Activated CD8-positive, alpha-beta memory T cell treated with anti-CD3 and anti-CD28 coated beads for 4 hours (primary cell): ENCODE measurements at regions not wholly inside any gene's neighbourhood (a gene's known extent, or its start where the extent isn't known, plus 50 kb on each side); places are given as distances from the start of the nearest gene placed in this dataset.

ENCODE experiments used
- DNase-seq, 2 donors: peaks; one replicate each; pipeline ENCODE4 v3.0.0-alpha.2; 2020; ENCODE audit warnings: low read depth in 2 of 2

DNA sequence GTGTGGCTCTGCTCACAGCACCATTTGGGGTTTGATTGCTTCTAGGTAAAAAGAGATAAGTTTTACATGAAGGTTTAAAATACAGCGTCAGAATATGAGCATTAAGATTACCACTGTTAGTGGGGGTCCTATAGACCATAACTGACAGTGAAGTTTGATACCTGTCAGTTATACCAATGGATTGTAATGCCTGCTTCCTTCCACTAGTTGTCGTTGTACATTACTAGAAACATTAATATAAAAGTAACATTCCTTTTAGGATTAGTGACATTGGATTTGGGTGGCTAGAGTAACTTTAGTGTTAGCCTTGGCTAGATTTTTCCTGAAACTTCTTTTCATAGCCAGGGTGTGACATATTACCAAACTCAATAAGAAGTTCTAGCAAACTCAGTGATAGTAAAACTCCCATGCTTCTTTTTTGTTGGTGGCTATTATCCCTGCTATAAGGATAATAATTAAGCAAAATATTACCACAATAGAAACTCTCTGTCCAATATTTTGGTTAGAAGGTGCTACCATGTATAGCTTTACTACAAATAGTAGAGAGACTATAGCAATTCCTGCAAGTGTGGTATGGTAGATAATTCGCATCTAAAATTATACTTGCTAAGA is 57.1 kb downstream of the FAM181B start:
- no peak for DNase-seq

DNA sequence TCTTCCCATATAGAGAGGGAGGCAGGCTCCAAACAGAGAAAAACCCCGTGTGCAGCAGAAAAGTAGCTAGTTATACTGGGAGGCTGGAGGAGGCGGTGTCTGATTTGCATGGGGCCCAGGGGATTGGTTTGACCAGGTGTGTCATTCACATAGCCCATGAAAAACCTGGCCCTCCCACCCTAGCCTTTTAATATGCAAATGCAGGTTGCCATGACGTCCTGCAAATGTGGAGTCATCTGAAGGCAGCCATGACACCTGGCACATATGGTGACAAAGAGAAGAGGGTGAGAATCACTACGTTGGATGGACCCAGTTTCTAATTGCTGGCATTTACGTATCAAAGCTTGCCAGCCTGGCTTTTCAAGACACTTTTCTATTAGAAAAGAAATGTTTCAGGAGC is 57.8 kb downstream of the FAM181B start:
- no peak for DNase-seq

DNA sequence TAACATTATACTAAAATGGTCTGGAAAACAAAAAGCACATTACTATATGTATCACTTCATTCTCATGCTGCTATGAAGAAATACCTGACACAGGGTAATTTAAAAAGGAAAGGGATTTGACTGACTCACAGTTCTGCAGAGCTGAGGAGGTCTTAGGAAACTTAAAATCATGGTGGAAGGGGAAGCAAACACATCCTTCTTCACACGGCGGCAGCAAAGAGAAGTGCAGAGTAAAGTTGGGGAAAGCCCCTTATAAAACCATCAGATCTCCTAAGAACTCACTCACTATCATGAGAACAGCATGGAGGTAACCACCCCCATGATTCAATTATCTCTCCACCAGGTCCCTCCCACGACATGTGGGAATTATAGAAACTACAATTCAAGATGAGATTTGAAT is 60.0 kb downstream of the FAM181B start:
- DNase-seq, result no peak

DNA sequence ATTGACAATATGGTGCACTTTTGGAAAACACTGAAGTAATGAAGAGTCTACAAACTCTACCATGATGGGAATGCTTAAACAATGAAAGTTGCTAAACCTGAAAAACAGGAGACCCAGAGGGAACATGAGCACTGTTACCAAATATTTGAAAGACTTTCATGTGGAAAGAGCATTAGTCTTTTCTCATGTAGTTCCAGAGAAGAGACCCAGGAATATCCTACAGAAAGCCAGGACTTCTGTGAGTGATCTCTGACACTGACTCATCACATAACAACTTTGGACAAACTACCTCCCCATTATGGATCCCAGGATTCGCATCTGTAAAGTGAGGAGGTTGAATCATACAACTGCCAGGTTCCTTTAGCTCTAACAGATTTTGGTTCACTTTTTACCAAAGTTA is 62.2 kb downstream of the FAM181B start:
- DNase-seq, result no peak

DNA sequence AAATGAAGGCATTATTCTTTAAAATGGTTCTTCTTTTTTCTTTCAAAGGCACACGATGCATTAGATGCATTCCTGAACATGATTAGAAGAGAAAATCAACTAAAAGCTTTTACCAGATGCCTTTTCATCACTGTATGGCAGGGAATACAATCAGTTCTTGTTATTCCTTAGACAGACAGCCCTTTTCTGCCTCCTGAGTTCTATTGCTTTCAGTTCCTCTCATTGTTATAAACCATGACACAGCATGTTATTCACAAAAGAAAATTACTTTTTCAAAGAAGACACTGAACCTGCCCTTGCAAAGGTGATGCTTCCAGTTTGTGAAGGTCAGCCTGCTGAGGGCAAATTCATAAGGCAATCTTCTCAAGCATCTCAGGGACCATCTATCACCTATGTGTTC is 70.1 kb downstream of the FAM181B start:
- no peak for DNase-seq

DNA sequence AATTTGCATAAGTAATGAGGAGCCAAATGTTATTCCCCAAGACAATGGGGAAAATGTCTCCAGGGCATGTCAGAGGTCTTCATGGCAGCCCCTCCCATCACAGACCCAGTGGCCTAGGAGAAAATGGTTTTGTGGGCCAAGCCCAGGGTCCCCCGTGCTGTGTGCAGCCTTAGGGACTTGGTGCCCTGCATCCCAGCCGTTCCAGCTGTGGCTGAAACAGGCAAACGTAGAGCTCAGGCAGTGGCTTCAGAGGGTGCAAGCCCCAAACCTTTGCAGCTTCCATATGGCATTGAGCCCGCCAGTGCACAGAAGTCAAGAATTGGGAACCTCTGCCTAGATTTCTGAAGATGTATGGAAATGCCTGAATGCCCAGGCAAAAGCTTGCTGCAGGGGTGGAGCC is 79.9 kb downstream of the FAM181B start:
- no peak for DNase-seq

DNA sequence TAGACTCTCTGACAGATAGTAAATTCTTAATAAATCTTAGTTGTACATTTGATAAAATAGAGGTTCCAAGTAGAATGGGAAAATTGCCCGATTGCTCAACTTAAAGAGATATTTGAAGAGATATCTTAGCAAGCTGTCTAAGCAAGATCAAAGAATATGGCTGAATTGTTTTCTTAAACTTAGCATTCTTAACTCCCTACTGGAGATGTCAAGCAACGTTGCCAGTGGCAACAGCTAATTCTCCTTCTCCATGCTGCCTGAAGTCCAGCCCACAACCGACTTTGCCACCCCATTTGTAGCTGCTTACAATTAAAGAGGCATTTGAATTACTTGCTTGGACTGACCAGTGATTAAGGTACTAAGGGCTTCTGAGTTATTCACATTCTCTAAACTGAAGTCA is 94.4 kb downstream of the FAM181B start:
- no peak for DNase-seq

DNA sequence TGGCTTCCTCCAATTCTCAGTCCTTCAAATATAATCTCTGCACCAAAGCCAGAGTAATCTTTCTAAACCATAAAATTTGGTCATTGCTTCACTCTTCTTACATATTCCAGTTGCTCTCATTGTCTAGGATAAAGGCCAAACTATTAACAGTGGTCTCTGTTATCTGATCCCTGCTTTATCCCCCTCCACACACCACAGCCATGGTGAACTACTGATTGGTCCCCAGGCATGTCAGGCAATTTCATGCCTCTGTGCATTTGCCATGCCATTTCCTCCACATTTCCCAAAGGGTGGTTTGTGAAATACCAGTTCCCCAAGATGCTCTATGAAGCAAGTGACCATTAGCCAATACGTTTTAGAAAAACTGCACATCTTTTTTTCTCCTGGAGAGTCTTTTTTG is 97.0 kb downstream of the FAM181B start:
- no peak for DNase-seq

DNA sequence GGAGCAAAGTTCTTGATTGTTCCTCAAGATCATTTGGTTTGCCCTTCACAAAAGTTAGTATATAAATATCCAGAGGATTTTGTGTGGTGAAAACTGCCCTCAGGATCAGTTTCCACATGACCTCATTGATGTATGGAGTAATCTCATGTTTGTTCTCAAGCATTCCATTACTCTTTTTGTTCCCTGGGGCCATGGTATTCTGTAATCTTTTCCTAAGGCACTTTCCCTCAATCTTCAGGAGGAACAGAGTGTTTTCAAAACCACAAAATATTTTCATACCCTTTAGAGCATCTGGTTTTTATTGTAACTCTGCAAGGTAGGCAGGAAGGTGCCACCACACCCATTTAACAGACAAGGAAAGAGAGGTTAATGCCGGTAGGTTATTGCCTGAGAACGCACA is 99.6 kb downstream of the FAM181B start:
- no peak for DNase-seq

DNA sequence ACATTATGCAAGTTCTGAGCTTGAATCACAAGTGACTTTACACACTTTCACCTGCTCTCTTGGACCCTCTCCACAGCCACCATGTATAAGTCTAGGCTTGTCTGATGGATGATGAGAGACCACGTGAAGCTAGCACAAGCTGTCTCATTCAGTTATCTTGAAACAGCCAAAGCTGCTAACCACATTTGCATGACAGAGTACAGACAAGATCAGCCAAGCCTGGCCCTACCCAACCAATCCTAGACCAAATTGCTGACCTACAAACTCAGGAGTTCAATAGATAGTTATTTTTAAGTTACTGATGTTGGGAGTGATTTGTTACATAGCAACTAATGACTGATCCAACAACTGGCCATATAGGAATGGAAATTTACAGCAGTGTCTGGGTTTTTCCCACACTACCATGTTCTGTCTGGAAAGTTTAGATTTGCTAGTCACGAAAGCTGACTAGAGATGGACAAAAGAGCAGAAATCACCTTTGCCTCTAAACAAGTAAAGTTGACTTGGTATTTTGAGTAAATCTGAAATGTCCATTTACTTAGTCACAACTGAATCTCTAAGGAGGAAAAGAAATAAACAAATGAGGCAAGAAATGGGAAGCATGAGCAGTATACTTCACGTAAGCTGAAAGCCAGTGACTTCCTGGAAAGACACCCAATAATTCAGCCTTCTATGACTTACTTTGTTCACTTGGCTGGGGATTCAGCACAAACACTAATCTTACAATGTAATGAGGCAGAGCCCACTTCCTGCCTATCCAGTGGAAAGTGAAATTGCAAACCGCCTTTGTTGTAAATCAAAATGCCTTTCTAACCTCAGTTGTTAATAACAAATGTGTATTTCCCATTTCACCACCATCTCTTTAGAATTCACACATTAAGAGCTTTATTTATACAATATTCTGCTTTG is 101.7 kb downstream of the FAM181B start:
- no peak for DNase-seq

DNA sequence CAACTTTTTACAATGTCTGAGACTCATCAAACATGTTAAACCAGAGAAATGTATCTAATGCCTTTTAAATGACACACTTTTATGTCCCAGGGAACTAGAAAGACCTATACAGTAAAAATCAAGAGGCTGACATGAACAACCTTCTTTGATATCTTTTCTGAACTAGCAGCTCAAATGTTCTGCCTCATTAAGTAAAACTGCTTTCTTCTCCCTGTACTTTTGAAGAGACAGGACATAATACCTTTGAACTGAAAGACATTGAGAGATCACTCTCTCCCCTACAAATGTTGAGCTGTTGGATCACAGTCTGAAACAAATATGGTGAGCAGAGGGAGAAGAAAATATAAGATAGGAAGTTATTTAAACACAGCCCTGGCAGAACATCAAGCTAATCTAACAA is 123.0 kb downstream of the FAM181B start:
- no peak for DNase-seq

DNA sequence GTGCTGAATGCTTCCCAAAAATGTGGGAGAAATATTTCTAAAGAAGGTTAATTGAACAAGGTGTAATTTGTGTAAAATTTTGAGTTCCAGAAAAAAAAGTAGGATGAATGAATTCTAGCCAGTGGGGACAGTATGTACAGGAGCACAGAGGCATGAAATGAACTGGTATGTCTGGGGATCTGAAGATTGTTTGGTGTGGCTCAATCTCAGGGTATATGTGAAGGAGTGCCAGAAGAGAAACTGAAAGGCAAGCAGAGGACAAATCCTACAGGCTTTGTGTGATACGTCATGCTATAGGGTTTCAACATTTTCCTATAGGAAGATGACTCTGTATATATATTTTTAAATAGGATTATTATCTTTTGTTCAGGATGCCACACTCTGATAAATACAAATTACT is 126.9 kb downstream of the FAM181B start:
- DNase-seq, result no peak

DNA sequence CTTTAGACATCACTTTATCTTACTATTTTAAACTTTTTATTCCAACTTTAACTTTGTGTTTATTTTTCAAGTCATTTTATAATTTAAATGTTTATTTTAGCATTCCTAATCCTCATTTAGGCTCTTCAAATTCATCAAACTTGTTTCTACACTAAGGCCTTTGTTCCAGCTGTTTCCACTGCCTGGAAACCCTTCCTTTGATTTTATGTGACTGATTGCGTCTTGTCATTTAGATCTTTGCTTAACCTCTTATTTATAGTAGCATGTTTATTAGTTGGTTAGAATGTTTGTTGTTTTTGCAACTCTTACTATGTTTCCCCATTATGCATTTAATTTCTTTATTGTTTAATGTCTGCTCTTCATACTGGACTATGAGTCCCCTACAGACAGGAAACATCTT is 132.0 kb downstream of the FAM181B start:
- no peak for DNase-seq

DNA sequence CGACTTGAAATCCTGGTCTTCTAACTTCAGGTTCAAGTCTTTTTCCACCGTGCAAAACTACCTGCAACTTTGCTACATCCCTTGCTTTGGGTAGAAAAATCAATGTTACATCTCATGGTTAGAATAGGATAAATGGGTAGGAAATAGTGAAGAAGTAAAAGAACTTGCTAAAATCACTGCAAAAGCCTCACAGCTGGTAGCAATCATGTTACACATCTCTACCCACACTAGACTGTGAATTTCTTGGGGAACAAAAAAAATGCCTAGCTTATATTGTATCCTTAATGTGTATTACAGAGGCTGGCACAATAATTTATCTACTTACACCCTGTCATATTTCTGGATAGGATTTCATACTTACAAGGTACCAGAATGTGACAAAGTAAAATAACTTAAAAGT is 133.8 kb downstream of the FAM181B start:
- DNase-seq, result no peak

DNA sequence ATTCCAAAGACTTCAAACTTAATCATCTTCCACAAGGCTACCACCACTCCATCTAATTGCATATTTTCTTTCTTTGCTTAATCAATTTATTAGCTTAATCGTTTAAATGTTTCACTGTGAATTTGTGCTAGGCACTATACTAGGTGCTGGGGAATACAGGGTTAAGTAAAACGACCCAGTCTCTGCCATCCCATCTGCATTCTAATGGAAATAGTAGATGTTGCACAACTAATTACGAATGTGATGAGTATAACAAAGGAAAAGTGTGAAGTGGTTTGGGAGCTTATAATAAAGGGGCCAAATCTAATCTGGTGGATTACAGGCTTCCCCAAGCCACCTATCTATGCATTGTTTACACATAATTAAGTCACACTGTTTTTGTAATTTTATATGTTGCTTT is 147.1 kb downstream of the FAM181B start:
- DNase-seq, result no peak

DNA sequence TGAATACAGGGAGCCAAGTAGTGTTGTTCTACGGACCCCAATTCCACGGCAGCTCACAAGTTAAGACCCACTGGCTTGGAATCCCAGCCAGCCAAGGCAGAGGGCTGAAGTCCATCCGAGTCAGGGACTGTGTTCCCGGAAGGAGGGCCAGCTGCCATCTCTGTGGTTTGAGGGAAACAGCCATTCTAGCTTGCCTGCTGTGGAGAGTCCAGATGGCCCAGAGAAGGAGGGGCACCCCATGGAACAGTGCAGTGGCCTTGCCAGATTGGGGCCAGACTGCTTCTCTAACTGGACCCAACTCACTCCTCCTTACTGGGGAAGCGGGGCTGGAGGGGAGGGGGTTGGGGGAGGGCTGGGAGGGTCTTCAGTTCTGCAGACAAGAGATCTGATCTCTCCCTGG is 156.4 kb downstream of the FAM181B start:
- DNase-seq, result no peak

DNA sequence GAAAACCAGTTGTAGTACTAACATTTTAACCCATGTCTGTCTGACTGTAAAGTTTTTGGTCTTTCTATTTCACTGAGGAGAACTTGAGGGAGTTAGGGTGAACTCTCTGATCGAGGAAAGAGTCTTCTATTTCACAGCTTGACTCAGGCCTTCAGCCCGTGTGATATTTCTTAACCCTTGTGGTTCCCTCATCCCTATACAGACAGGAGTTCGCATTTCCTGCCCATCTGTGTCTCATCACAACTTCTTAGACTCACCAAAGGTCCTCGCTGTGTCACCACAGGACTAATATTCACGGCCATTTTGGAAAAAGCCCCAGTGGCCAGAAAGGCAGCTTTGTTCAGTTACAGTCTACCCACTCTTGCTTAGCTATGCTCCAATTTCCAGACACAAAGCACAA is 172.8 kb downstream of the FAM181B start:
- DNase-seq, result no peak

DNA sequence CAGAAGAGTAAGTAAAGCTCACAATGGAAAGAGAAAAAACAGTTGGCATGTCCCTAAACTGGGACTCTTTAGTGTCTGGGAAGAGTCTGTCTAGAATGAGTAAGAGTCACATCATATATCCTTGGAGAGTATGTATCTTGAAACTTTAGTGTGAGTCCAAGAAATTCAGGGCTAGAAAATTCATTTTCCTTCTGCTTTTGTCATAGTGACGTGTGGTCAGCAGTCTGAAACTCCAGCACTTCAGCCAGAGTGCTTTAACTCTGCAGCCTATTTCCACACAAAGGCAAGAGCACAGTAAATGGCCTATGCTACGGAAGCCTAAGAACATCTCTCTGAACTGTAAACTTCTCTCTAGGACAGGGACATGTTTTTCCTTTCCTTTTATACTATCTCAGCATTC is 174.1 kb downstream of the FAM181B start:
- DNase-seq, result no peak

DNA sequence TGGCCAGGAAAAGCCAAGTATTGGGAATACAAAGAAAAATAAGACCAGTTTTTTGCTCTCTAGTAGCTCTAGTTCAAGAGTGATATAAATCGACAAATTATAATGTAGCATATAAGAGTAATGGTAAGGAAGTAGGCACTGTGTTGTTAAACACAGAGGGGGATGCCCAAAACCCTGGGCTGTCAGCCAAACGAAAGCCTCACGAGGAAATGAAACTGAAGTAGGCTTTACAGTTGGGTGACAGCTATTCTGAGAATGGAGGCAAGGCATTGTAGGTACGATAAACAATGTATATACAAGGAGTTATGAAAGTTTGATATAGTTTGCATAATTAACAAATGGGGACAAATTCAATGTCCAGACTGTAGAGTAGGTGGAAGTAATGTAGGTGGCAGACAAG is 176.4 kb downstream of the FAM181B start:
- no peak for DNase-seq

DNA sequence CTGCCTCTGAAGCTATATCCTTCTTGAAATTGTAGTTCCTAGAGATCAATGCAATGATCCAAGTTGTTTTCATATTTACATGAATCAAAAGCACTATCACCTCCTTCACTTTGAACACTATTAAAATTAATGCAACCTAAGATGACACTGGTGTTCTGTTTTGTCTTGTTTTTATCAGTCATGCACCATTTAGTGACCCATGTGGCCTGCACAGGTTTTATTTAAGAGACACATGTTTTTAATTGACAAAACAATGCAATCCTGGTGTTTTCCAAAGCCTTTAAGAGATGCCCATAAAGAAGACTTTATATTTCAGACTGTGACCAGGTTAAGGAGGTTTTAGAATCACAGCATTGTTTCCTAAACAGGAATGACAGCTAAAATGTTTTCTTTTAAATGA is 177.5 kb downstream of the FAM181B start:
- DNase-seq, result no peak

DNA sequence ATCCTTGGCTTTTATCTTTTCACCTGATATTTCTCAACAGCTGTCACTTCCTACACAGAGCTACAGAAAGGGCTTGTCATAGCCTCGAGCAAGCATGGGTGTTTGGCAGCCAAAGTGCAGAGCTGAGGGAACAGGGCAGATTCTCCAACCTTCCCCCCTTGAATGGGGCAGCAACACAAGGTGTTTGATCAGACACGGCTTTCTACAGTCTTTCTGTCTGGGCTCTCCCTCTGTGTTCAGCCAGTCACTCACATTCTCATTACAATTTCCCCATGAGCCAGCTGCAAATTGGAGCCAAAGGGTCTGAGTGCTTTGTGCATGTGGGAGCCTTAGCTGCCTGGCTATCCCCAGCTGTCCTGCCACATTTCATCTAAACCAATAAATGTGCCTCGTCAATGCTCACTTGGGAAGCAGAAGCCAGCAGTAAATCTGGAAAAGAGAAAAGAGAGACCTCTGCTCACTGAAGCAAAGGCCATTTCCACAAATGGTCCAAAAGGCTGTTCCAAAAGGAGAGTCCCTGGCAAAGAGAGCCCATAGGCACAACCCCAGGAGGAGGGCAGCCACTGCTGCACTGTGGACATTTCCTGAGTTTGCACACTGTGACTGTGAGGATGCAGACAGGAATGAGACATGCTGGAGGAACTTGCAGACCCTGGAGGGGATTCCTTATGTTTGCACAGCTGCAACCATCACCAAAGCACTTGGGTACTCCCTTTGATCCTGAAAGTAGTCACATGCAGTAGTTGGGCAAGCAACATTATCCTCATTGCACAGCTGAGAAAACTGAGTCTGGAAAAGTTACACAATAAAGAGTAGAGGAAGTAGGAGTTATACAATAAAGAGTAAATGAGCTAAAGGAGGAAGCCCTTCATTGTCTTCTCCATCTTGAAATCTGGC is 186.8 kb downstream of the FAM181B start:
- no peak for DNase-seq

DNA sequence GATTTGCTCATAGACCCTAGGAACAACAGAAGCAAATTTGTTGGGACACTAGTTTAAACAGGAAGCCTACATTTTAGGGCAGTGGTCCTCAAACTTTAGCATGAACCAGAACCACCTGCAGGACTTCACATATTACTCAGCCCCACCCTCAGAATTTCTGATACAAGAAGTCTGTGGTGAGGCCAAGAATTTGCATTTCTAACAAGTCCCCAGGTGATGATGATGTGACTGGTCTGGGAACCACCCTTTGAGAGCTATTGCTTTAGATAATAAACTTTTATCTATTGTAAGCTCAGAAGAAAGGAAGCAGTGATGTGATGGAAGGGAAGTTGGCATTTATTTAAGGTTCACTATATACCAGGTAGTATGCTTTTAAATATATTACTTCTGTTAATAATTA is 194.0 kb downstream of the FAM181B start:
- DNase-seq, result no peak

DNA sequence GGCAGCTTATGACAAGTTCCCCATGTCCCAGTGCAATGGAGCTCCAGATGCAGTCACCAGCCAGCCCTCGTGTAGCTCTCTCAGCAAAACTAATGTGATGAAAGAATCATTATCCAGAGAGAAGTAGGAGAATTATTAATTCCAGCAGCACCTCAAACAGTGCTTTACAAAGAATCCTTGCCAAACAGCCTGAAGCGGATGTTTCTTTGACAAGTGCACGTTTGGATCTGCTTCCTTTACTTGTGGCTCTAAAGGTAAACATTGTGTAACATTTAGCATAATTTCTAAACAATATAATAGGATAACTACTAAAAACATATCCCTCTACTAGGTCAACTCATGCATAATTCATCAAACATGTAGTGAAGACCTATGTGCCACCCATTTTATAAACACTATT is 197.0 kb downstream of the FAM181B start:
- DNase-seq, result no peak
